MM.1S (cell line): ENCODE measurements at regions not wholly inside any gene's neighbourhood (a gene's known extent, or its start where the extent isn't known, plus 50 kb on each side); places are given as distances from the start of the nearest gene placed in this dataset.

Source experiments
- EZH2 ChIP-seq: fragments of 300-600 bp; sonication (generic); optimal IDR thresholded peaks from 2 replicates; pipeline ENCODE3; 2017; ENCODE audit warnings: low read depth, mild to moderate bottlenecking, antibody characterized with exemption, low read length, mixed read lengths
- EZH2phosphoT487 ChIP-seq: fragments of 300-600 bp; sonication (generic); IDR thresholded peaks from 2 replicates; pipeline ENCODE4 v1.6.1; 2018; ENCODE audit warnings: antibody characterized with exemption, low read length
- TF ChIP-seq, protein P1 (sequence below): fragments of 300-600 bp; sonication (generic); IDR thresholded peaks from 2 replicates; pipeline ENCODE4 v1.5.1; 2016; ENCODE audit warnings: antibody characterized with exemption, low read length, mixed read lengths

DNA sequence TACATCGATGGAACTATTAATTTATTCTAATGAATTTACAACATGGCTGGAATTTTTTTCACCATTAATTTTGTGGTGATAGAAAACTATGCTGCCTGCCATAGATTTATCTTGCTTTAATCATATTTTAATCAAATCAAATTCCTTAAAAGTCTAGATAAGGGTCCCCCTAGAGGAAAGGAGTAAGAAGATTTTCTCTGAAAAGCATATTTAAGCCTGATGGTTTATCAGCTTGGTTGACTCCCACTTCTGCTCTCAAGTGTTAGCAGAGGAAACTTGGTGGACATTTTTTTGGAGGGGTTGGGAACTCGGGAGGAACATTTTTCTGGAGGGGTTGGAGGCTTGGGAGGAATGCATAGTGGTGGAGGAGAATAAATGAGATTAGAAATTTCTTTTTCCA is 253.3 kb downstream of the KCNRG start:
- TF ChIP-seq EZH2, result no peak
- TF ChIP-seq, protein P1, sequence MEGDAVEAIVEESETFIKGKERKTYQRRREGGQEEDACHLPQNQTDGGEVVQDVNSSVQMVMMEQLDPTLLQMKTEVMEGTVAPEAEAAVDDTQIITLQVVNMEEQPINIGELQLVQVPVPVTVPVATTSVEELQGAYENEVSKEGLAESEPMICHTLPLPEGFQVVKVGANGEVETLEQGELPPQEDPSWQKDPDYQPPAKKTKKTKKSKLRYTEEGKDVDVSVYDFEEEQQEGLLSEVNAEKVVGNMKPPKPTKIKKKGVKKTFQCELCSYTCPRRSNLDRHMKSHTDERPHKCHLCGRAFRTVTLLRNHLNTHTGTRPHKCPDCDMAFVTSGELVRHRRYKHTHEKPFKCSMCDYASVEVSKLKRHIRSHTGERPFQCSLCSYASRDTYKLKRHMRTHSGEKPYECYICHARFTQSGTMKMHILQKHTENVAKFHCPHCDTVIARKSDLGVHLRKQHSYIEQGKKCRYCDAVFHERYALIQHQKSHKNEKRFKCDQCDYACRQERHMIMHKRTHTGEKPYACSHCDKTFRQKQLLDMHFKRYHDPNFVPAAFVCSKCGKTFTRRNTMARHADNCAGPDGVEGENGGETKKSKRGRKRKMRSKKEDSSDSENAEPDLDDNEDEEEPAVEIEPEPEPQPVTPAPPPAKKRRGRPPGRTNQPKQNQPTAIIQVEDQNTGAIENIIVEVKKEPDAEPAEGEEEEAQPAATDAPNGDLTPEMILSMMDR, result no peak
- TF ChIP-seq EZH2phosphoT487, result no peak
